ENCODE measurements at regions not wholly inside any gene's neighbourhood (a gene's known extent, or its start where the extent isn't known, plus 50 kb on each side); places are given as distances from the start of the nearest gene placed in this dataset.

GRCh38 chrX:9114245-9114644, 80.3 kb upstream of the FAM9B start:
- TF ChIP-seq, protein P1, sequence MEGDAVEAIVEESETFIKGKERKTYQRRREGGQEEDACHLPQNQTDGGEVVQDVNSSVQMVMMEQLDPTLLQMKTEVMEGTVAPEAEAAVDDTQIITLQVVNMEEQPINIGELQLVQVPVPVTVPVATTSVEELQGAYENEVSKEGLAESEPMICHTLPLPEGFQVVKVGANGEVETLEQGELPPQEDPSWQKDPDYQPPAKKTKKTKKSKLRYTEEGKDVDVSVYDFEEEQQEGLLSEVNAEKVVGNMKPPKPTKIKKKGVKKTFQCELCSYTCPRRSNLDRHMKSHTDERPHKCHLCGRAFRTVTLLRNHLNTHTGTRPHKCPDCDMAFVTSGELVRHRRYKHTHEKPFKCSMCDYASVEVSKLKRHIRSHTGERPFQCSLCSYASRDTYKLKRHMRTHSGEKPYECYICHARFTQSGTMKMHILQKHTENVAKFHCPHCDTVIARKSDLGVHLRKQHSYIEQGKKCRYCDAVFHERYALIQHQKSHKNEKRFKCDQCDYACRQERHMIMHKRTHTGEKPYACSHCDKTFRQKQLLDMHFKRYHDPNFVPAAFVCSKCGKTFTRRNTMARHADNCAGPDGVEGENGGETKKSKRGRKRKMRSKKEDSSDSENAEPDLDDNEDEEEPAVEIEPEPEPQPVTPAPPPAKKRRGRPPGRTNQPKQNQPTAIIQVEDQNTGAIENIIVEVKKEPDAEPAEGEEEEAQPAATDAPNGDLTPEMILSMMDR (IDR thresholded peaks at IDR 0.05; ENCODE audit: insufficient read depth, low read depth, low read length, missing control alignments): no peak
- no peak for DNase-seq (ENCODE audit: low read depth)
- H3K4me3 ChIP-seq (ENCODE audit: low read depth, low read length): no peak overlapping the region

- TF ChIP-seq, protein P1 (IDR thresholded peaks at IDR 0.05; ENCODE audit: insufficient read depth, low read depth, low read length, missing control alignments): no peak
- DNase-seq (ENCODE audit: low read depth): no peak
These were observed 83.9 kb upstream of the FAM9B start for GRCh38 chrX:9117851-9118250.

GRCh38 chrX:9122519-9123245, 88.8 kb upstream of the FAM9B start:
- no peak for DNase-seq (ENCODE audit: low read depth)
- H3K4me3 ChIP-seq (ENCODE audit: low read depth, low read length): no peak overlapping the region
- TF ChIP-seq, protein P1 (IDR thresholded peaks at IDR 0.05; ENCODE audit: insufficient read depth, low read depth, low read length, missing control alignments): no peak

More at GRCh38 chrX:9117851-9118250, 83.9 kb upstream of the FAM9B start:
- H3K4me3 ChIP-seq (ENCODE audit: low read depth, low read length): no peak overlapping the region

- TF ChIP-seq, protein P1 (IDR thresholded peaks at IDR 0.05; ENCODE audit: insufficient read depth, low read depth, low read length, missing control alignments): no peak
- no peak for DNase-seq (ENCODE audit: low read depth)
- no peak overlapping the region for H3K4me3 ChIP-seq (ENCODE audit: low read depth, low read length)
These were observed 94.1 kb upstream of the FAM9B start for GRCh38 chrX:9127986-9128385.

DNA sequence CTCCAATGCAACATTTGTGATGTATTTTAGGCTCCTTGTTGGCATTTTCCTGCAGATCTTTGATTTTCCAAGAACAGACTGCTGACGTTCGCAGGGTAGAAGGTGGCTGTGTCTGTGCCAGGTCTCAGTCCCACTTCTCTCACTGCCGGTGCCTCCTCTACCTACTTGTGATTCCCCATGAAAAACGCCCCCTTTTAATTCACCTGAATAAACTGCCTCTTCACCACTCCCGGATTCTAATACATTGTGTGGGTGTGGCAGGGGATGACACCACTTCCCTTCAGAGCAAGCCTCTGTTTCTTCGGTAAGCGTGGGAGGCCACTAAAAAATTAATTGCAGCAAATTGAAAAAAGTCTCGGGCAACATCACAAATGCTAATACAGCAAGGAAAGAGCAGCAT, 96.1 kb upstream of the FAM9B start:
- no peak overlapping the region for H3K4me3 ChIP-seq (ENCODE audit: low read depth, low read length)
- DNase-seq (ENCODE audit: low read depth): no peak
- TF ChIP-seq, protein P1 (IDR thresholded peaks at IDR 0.05; ENCODE audit: insufficient read depth, low read depth, low read length, missing control alignments): no peak

- no peak for DNase-seq (ENCODE audit: low read depth)
These were observed 97.1 kb upstream of the FAM9B start for GRCh38 chrX:9131066-9131465.

More at GRCh38 chrX:9131066-9131465, 97.1 kb upstream of the FAM9B start:
- TF ChIP-seq, protein P1 (IDR thresholded peaks at IDR 0.05; ENCODE audit: insufficient read depth, low read depth, low read length, missing control alignments): no peak
- no peak overlapping the region for H3K4me3 ChIP-seq (ENCODE audit: low read depth, low read length)
